GM19328 (cell line): ENCODE measurements at regions not wholly inside any gene's neighbourhood (a gene's known extent, or its start where the extent isn't known, plus 50 kb on each side); places are given as distances from the start of the nearest gene placed in this dataset.
"Not testable (repeated sequence)": the region's sequence is repeated elsewhere in the genome, so short reads cannot be mapped to it uniquely, and the experiment has no call there.

Experiments used
- ATAC-seq: cut with Tn5 transposase; IDR thresholded peaks from one replicate; pipeline ENCODE4 v1.9.1; 2021; ENCODE audit warnings: mild to moderate bottlenecking, moderate library complexity; ENCODE audit not compliant: unreplicated experiment

- no peak for ATAC-seq
These were observed 510.5 kb upstream of the LRFN5 start for GRCh38 chr14:41096131-41096530.

- no peak for ATAC-seq
These were observed 519.6 kb upstream of the LRFN5 start for GRCh38 chr14:41087056-41087455.

- ATAC-seq = no peak
These were observed 533.1 kb upstream of the LRFN5 start for GRCh38 chr14:41073544-41073943.

- ATAC-seq = no peak
These were observed 533.9 kb upstream of the LRFN5 start for GRCh38 chr14:41072776-41073175.

GRCh38 chr14:41071351-41071750, 535.3 kb upstream of the LRFN5 start:
- ATAC-seq = no peak

- ATAC-seq = no peak
These were observed 543.9 kb upstream of the LRFN5 start for GRCh38 chr14:41062826-41063225.

- no peak for ATAC-seq
These were observed 551.1 kb upstream of the LRFN5 start for GRCh38 chr14:41055589-41055988.

- ATAC-seq = no peak
These were observed 554.9 kb upstream of the LRFN5 start for GRCh38 chr14:41051801-41052200.

- ATAC-seq = no peak
These were observed 558.9 kb upstream of the LRFN5 start for GRCh38 chr14:41047763-41048162.

GRCh38 chr14:41037388-41037787, 569.3 kb upstream of the LRFN5 start:
- ATAC-seq = no peak

GRCh38 chr14:41034969-41035368, 571.7 kb upstream of the LRFN5 start:
- no peak for ATAC-seq

GRCh38 chr14:41022932-41023331, 583.7 kb upstream of the LRFN5 start:
- ATAC-seq = no peak

- no peak for ATAC-seq
These were observed 590.5 kb upstream of the LRFN5 start for GRCh38 chr14:41016213-41016612.

GRCh38 chr14:41000350-41000749, 606.3 kb upstream of the LRFN5 start:
- ATAC-seq = no peak

GRCh38 chr14:40989260-40989659, 617.4 kb upstream of the LRFN5 start:
- ATAC-seq = no peak

- ATAC-seq = no peak
These were observed 619.2 kb upstream of the LRFN5 start for GRCh38 chr14:40987481-40987880.

GRCh38 chr14:40986655-40987054, 620.0 kb upstream of the LRFN5 start:
- no peak for ATAC-seq

GRCh38 chr14:40985584-40985983, 621.1 kb upstream of the LRFN5 start:
- ATAC-seq = no peak

GRCh38 chr14:40983604-40984003, 623.1 kb upstream of the LRFN5 start:
- ATAC-seq = no peak

GRCh38 chr14:40981247-40981646, 625.4 kb upstream of the LRFN5 start:
- no peak for ATAC-seq

GRCh38 chr14:40960257-40960656, 646.4 kb upstream of the LRFN5 start:
- ATAC-seq = not testable (repeated sequence)

GRCh38 chr14:40955131-40955505, 651.6 kb upstream of the LRFN5 start:
- ATAC-seq = no peak

- not testable (repeated sequence) for ATAC-seq
These were observed 652.1 kb upstream of the LRFN5 start for GRCh38 chr14:40954448-40955130.
